Hematopoietic multipotent progenitor cell (in vitro differentiated cells): ENCODE measurements at regions not wholly inside any gene's neighbourhood (a gene's known extent, or its start where the extent isn't known, plus 50 kb on each side); places are given as distances from the start of the nearest gene placed in this dataset.
"Not testable (repeated sequence)": the region's sequence is repeated elsewhere in the genome, so short reads cannot be mapped to it uniquely, and the experiment has no call there.

Source experiments
- DNase-seq, 3 donors: peaks; one replicate each; pipeline ENCODE4 v3.0.0-alpha.2; 2011 to 2015; ENCODE audit warnings: low read depth in 2 of 3, low spot score in 2 of 3

DNA sequence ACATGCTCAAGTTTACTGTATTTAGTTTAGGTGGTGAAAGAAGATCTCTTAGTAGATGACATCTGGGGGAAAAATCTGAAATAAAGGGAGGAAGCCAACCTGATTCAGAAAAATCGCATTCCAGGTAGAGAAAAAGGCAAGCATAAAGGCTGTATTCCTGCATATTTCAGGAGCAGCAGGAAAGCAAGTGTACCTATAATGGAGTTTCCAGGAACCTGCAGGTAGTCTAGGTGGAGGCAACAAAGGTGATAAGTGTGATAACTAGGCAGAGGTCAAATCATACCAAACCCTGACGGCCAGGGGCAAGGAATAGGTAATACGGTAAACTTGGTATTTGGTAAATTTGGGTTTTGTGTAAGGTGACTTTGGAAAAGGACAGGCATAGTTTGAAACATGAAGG, 132.8 kb upstream of the GOT2 start:
- no peak for DNase-seq

DNA sequence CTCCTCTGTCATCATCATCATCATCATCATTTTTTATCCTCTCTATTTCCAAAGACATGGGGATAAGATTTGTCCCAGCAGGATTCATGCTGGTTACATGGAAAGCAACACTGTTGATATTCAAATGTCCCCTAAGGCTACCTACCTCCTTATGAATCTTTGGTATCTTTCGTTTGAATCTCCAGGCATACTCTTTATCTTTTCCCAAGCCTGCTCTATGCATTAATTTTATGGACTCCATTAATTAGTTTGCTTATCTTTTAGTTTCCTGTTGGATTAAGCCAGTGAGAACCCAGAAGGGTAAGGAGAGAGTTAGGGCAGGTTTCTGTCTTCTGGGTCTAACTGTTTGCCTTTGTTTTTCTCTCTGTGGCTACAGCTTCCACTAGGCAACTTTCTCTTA, 129.6 kb upstream of the GOT2 start:
- DNase-seq = no peak

DNA sequence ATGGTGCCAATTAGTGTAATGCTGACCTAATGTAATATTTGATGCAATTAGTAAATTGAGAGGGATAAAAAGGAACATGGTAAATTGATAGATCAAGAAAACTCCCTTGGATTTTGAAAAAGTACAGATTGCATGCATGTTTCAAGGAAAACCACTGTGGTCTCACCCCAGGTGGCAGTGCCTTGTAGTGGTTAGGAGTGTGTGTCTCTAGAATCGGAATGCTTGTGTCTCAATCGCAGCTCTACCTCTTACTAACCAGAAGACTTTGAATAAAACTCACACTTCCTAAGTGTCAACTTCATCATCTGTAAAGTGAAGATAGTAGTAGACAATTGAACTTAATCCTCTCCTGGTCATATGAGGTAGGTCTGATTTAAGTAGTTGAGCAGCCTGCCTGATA, 128.9 kb upstream of the GOT2 start:
- DNase-seq = no peak

DNA sequence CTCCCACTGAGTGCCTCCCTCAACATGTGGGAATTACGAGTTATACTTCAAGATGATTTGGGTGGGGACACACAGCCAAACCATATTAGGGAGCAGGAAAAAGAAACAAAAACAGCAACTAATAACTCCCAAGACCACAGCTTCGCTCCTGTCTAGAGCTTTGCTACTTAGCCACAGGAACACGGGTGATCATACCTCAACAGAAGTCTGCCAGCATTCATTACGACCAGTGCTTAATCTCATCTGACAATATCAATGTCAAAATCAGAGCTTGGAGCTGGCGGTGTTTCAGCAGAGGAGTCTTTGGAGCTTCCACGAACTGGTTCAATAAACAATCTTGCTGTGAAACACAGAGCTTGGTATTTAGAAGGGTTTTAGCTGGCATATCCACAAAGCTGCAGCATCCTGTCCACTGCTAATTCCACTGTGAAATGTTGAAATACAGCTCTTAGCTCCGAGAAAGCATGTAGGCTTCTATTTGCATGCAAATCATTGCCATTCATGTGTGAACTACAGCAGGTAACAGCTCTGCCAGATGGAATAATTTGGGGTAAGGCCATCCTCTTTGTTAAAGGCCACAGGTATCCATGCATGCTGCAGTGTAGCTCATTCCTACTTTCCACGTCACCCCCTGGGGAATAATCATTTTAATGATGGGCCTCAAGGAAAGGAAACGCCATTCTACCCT, 128.4 kb upstream of the GOT2 start:
- DNase-seq = no peak

DNA sequence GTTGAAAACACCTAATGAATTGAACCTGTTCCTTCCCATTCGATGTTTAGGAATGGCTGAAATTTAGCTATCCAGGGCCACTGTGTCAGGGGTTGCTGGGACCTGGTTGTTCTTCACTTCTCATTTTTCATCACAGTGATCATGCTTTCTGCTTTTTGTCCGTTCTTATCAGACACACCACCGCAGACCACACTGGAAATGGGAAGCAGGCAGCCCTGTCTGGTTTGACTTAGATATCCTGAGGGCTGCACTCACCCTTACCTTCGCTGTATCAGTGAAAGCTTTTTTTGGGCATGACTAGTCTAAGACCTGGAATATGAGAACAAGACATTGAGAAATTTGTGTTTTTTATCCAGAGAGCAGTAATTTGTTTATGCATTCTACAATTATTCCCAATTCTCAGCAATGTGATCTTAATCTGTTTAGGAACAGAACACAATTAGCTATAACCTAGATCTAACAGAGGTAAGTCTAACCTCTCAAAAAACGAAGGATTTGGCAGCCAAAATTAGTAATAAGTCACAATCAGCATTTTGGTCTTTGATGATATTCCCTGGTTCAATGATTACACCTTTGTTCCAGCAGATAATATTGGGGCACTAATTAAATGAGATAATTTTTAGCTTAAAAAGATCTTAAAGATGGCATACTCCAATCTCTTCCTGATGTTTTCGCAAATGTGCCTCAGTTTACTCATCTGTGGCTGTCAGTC, 126.0 kb upstream of the GOT2 start:
- DNase-seq = peak in 2 of 3 donors; percentile 81 to 92

DNA sequence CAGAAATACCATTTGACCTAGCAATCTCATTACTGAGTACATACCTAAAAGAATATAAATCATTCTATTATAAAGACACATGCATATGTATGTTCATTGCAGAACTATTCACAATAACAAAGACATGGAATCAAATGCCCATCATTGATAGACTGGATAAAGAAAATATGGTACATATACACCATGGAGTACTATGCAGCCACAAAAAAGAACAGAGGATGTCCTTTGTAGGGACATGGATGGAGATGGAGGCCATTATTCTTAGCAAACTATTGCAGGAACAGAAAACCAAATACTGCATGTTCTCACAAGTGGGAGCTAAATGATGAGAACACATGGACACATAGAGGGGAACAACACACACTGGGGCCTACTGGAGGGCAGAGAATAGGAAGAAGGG, 124.5 kb upstream of the GOT2 start:
- DNase-seq = not testable (repeated sequence)

DNA sequence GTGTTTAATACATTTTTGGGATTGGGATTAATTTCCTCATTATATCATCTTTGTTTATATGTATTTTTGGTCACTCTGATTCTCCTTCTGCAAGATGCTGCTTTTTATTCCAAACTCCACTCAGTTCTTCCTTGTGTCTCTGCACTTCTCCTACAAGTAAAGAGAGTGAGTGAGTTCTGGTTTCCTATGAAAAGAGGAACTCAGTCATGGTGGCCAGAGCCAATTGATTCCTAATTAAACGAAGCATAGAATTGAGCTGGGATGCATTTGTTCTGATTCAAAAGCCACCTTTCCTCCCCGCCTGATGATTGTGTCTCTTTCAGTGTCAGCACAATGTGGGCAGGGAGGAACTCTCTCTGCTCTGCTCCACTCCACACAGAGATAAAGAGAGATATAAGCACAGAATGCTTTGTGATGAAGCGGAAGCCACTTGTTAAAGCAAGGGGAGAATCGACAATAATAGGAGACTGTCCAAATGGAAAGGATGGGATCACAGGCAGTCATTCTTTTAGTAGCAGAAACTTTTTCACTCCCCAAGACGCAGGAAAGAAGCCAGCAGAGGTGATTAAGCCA, 121.3 kb upstream of the GOT2 start:
- peak in 1 of 3 donors; percentile 37 for DNase-seq

DNA sequence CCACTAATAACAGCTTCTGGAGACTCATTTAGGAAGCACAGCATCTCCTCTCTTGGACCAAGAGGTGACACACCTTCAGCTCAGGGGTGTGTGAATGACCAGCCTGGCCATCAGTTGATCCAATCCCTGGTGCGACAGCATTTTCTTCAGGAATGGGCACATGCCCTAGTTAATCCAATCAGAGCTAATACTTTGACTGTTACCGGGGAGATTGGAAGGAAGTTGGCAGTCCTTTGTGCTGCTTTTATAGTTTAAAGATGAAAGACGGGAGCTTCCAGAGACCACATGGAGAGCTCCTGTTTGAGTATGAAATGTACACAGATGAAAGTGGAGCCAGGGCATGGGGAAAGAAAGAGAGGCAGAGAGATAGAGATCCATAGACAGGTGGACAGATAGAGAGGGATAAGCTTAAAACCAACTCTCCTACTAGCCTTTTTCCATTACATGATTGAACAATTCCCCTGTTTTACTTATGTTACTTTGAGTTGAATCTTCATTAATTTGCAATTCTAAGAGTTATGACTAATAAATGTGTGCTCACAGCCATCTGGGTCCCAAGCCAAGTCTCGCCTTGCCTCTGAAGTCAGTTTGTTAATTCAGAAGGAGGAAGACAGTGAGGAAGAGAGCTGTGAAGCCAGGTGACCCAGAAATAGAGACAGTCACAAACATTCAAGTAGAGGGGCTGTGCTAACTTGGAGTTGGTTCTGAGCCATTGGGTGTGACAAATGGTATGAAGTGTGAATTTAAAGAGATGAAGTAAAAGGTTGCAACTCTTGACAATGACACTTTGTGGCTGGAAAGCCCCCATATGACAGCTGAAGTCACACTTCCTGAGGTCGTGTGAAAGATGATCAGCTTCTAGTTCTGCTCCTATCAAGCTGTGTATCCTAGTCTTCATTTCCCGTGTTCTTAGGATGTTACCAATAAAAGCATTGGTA, 120.0 kb upstream of the GOT2 start:
- DNase-seq = peak in 1 of 3 donors; percentile 34

DNA sequence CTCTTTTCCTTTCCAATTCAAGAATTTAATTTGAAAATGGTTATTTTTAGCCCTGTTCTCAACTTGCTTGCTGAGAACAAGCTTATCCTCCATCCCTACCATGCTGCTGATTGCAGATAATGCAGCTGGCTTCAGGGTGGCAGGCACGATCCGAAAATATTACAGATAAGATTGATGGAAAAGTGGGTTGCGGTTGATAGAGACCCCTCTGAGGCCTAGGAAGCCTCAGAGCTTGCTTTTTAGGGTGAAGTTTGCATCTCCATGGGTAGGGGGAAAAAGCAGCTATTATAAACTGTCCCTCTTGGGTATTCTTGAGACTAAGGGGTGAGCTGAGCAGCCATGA, 116.5 kb upstream of the GOT2 start:
- peak in 1 of 3 donors; percentile 50 for DNase-seq

DNA sequence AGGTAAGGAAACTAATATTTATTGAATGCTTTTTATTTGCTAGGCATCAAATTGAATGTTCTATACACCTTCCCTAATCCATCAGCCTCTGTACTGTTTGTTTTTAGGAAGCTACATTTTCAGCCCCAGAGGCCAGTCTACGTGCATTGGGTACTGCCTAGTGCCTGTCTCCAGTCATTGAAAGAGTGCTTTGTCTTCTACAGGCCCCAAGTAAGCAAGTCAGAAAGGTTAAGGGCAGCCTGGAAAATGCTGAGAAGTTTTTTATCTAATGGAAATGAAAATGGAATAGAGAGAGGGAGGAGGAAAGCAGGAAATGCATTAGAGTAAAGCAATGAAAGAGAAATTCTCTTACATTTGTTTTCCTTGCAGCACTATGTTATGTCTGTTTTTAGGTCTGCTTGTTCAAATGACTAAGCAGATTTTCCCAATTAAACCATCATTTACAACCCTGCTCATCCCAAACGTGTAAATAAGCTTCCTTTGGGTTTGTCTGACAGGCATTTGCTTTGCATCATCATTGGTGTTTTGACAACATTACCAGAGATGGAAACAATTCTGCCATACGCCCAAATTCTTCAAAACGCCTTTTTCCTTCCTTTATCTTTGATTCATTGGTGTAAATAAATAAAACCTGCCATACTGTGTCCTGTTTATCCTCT, 116.0 kb upstream of the GOT2 start:
- DNase-seq = no peak

DNA sequence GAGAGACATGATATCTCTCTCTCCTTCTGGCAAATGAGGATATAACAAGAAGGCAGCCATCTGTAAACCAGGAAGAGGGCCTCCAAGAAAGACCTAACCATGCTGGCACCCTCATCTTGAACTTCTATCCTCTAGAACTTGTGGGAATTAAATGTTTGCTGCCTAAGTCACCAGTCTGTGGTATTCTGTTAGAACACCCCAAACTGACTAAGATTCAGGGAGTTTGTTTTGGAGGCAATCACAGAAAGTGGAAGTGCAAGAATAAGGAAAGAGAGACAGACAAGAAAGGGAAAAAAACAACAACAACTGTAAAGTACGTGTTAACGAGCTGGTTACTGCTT, 114.5 kb upstream of the GOT2 start:
- no peak for DNase-seq

DNA sequence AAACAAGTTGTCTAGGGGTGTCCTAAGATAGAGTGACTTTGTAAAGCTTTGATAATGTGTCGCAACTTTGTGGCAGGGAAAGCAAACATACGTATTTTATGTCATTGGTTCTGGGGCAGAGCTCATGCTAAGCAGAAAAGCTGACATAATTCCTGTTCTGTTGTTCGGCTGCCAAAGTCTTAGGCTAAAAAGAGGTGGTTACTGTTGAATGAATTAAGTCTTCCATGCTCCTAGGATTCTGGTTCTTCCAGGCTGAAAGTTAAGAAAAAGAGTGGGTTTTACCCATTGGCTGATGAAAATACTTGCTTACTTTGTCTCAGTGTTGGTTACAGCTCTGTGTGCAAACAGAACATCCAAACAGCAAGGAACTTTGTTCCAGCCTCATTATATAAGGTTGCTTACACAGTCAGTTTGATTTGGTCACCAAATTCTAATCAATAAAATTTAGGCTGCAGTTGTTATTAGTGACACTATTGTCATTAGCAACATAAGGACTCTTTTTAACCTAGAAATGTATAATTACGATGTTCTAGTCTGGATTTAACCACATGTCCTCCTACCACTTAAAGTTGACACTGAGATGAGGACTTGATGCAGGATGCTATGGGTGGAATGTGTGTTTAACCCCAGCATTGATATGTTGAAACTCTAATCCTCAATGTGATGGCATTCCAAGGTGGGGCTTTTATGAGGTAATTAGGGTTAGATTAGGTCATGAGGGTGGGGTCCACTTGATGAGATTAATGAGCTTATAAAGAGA, 114.0 kb upstream of the GOT2 start:
- no peak for DNase-seq

DNA sequence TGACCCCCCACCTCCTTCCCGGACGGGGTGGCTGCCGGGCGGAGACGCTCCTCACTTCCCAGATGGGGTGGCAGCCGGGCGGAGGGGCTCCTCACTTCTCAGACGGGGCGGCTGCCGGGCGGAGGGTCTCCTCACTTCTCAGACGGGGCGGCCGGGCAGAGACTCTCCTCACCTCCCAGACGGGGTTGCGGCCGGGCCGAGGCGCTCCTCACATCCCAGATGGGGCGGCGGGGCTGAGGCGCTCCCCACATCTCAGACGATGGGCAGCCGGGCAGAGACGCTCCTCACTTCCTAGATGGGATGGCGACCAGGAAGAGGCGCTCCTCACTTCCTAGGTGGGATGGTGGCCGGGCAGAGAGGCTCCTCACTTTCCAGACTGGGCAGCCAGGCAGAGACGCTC, 112.1 kb upstream of the GOT2 start:
- DNase-seq = not testable (repeated sequence)

DNA sequence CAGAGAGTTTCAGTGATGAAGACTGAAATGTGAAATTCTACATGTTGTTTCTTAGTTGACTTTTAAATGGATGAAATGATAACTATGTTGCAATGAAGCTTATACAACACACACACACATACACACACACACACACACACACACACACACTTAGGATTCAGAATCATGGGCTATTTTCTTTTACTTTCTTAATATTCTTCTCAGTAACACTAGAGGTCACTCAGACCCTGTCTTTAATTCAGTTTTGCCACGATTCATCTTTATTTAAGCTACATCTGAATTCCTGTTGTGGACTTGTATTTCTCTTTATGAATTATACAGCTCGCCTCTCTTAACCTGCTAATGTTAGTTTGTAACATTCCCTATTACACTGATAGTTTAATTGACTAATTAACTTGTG, 109.6 kb upstream of the GOT2 start:
- peak in 2 of 3 donors; percentile 52 to 76 for DNase-seq

DNA sequence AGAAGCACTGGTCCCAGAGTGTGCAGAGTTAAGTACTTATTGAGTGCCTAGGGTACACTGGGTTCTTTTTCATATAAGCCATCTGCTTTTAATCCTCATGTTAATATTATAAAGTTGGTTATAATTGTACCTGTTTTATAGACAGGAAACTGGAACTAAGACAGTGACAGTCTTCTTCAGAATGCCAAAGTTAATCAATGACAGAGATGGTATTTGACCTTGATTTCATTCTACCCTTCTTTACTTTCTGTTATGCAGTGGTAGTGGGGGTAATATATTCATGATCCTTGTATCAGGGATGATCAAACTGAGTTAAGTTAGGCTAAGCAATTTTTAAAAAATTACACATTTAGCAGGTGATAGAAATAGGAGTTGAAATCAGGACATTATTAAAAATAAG, 108.6 kb upstream of the GOT2 start:
- no peak for DNase-seq

DNA sequence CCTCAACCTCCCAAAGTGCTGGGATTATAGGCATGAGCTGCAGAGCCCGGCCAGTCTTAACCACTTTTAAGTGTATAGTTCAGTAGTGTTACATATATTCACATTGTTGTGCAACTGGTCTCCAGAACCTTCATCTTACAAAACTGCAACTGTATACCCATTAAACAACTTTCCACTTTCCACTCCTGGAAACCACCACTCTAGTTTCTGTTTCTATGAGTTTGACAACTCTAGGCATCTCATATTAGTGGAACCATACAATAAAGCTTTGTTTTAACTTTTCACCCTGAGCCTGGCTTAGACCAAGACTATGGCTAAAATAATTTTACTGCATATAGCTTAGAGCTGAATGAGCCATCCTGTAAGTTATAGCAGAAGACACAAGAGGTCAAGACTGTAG, 108.0 kb upstream of the GOT2 start:
- DNase-seq = no peak

DNA sequence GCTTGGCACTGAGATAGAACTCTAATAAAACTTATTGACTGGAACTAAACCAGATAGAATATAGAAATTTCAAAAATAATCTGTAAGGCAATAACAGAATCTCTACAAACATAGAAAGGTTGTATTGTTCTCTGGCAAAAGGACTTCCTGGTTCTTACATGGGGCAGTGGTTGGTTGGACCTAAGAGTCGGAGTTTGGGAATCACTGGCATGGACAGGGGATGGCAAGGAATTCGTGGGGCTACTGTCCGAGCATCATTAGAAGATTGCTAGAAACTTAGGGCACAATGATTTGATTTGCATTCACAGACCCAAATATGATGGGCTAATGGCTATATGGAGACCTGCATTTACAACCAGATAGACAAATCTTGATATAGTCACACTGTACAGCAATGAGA, 103.8 kb upstream of the GOT2 start:
- DNase-seq = no peak

DNA sequence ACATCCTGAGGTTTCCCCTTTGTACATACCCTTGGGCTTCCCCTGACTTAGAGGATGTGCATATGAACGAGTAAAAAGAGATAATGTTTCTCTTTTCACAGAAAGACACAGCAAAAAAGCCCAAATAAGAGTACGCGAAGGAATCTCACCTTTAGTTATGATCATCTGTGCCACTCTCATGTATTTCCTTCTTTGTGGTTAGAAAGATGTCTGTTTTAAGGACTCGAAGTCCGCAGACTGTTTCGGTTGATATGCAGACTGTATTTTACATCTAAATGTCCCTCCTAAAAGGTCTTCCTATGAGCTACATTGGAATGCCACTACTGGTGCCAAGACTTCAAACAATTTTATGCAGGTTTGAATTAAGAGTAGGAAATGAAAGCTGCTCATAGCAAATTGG, 102.3 kb upstream of the GOT2 start:
- no peak for DNase-seq

DNA sequence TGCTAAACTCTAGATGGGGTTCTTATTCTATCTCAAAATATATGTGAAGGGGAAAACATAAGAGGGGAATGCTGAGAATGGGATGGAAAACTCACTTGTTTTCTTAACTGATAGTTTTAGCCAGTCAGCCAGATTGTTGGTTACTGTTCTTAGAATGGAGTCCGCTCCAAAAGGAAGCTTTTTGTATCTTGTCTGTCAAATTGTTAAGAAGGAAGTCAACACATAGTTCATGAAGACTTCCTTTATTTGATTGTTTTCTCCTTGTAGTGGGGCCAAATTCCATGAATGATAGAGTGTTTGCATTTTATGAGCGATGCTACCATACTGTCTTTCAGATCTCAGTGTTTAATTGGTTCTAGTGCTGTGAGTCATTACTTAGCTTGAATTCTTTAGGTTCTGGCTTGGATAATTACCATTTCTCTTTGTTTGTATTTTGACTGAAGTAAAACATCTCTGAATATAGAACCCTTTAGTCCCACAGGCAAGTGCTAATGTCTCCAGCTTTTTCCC, 98.3 kb upstream of the GOT2 start:
- DNase-seq = no peak

DNA sequence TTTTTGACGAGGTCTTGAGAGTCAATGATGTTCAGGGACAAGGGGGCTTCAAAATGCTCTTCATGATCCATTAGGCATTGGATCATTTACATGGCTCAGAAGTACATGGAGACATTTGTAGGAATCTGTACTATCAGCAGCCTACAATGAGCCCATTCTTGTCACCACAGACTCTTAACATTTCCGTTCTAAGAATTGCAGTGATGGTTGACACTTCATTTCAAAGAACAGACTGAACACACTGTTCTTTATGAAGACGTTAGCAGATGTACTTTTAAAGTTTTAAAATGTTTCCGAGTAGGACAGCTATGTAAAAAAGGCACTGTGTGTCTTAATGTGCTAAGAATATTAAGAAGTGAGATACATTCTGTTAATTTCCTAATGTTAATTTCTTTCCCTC, 97.3 kb upstream of the GOT2 start:
- DNase-seq = no peak
